Endothelial cell (in vitro differentiated cells): ENCODE measurements at regions not wholly inside any gene's neighbourhood (a gene's known extent, or its start where the extent isn't known, plus 50 kb on each side); places are given as distances from the start of the nearest gene placed in this dataset.

Experiments used
- DNase-seq: peaks from one replicate; pipeline ENCODE4 v3.0.0; 2021; ENCODE audit warnings: low spot score
- H3K27ac Mint-ChIP-seq: one replicate; pipeline ENCODE4 v1.8.0; 2021; ENCODE audit warnings: mixed read lengths, inconsistent platforms; ENCODE audit not compliant: unreplicated experiment
- H3K27me3 Mint-ChIP-seq: one replicate; pipeline ENCODE4 v1.8.0; 2021; ENCODE audit warnings: mild to moderate bottlenecking, moderate library complexity, mixed read lengths, inconsistent platforms; ENCODE audit not compliant: unreplicated experiment
- H3K36me3 Mint-ChIP-seq: one replicate; pipeline ENCODE4 v1.8.0; 2021; ENCODE audit warnings: mild to moderate bottlenecking, low read depth, mixed read lengths, inconsistent platforms; ENCODE audit not compliant: unreplicated experiment
- H3K4me1 Mint-ChIP-seq: one replicate; pipeline ENCODE4 v1.8.0; 2021; ENCODE audit warnings: mild to moderate bottlenecking, mixed read lengths, inconsistent platforms; ENCODE audit not compliant: unreplicated experiment
- H3K4me3 Mint-ChIP-seq: one replicate; pipeline ENCODE4 v1.8.0; 2021; ENCODE audit warnings: mild to moderate bottlenecking, mixed read lengths, inconsistent platforms; ENCODE audit not compliant: unreplicated experiment
- H3K9me3 Mint-ChIP-seq: one replicate; pipeline ENCODE4 v1.8.0; 2021; ENCODE audit warnings: mixed read lengths, inconsistent platforms; ENCODE audit not compliant: unreplicated experiment
- TF ChIP-seq, protein P1 (sequence below): fragments of 200-600 bp; sonication (generic); IDR thresholded peaks from one replicate; pipeline ENCODE4 v1.5.0; 2021; ENCODE audit warnings: antibody characterized with exemption; ENCODE audit not compliant: unreplicated experiment

DNA sequence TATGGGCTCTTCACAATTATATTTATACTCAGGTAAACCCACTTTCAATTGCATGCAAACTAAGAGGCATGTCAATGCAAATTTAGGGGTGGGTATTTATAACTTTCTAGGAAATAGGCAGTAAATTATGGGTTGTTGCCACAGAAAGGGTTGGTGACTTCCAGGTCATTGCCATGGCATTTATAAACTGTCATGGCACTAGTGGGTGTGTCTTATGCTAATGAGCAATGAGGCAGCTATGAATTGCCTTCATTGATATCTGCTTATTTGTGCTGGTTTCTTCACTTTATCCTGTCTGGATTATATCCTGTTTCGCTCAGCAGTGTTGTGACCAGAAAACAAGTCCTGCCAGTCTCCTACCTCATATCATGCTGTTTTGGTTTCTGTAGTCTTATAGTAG lies 597.3 kb upstream of the DAB2 start:
- TF ChIP-seq, protein P1, sequence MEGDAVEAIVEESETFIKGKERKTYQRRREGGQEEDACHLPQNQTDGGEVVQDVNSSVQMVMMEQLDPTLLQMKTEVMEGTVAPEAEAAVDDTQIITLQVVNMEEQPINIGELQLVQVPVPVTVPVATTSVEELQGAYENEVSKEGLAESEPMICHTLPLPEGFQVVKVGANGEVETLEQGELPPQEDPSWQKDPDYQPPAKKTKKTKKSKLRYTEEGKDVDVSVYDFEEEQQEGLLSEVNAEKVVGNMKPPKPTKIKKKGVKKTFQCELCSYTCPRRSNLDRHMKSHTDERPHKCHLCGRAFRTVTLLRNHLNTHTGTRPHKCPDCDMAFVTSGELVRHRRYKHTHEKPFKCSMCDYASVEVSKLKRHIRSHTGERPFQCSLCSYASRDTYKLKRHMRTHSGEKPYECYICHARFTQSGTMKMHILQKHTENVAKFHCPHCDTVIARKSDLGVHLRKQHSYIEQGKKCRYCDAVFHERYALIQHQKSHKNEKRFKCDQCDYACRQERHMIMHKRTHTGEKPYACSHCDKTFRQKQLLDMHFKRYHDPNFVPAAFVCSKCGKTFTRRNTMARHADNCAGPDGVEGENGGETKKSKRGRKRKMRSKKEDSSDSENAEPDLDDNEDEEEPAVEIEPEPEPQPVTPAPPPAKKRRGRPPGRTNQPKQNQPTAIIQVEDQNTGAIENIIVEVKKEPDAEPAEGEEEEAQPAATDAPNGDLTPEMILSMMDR: no peak
- Mint-ChIP-seq H3K9me3 (no peaks in the 10 kb centered on the region), H3K4me1 (no peaks in the 10 kb centered on the region), H3K27me3 (no peaks in the 10 kb centered on the region), H3K27ac (no peak overlapping the region), H3K4me3 (no peak overlapping the region), H3K36me3 (no peaks in the 10 kb centered on the region)
- DNase-seq: no peak

DNA sequence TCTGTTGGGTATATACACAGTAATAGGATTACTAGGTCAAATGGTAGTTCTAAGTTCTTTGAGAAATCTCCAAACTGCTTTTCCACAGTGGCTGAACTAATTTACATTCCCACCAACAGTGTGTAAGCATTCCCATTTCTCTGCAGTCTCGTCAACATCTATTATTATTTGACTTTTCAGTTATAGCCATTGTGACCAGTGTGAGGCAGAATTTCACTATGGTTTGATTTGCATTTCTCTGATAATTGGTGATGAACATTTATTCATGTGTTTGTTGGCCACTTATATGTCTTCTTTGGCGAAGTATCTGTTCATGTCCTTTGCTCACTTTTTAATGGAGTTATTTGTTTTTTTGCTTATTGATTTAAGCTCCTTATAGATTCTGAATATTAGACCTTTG lies 596.2 kb upstream of the DAB2 start:
- no peaks in the 10 kb centered on the region for H3K4me1 Mint-ChIP-seq
- DNase-seq: no peak
- no peaks in the 10 kb centered on the region for H3K27me3 Mint-ChIP-seq
- no peak overlapping the region for H3K4me3 Mint-ChIP-seq
- H3K36me3 Mint-ChIP-seq: no peaks in the 10 kb centered on the region
- TF ChIP-seq, protein P1: no peak
- H3K9me3 Mint-ChIP-seq: no peaks in the 10 kb centered on the region
- no peak overlapping the region for H3K27ac Mint-ChIP-seq

DNA sequence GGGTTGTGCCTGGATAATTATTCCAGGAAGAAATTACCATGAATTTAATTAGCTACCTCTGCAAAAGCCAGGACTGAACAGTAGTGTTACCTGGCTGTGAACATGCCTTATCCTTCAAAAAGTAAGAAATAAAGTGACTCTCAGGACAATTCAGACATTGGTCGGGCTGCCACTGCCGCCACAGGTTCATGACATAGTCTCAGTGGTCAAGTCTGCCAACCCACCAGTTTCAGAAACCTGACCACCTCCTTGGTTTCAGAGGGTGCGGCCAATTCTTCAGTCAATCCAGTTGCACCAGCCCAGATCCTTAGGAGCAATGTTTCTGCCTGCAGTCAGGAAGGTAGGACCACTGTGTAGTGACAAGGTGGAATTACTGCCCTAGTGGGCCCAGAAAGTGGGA lies 593.1 kb upstream of the DAB2 start:
- Mint-ChIP-seq H3K9me3 (no peaks in the 10 kb centered on the region), H3K27ac (no peak overlapping the region), H3K27me3 (no peaks in the 10 kb centered on the region), H3K4me3 (no peak overlapping the region), H3K36me3 (no peaks in the 10 kb centered on the region), H3K4me1 (no peaks in the 10 kb centered on the region)
- DNase-seq: no peak
- TF ChIP-seq, protein P1: no peak

DNA sequence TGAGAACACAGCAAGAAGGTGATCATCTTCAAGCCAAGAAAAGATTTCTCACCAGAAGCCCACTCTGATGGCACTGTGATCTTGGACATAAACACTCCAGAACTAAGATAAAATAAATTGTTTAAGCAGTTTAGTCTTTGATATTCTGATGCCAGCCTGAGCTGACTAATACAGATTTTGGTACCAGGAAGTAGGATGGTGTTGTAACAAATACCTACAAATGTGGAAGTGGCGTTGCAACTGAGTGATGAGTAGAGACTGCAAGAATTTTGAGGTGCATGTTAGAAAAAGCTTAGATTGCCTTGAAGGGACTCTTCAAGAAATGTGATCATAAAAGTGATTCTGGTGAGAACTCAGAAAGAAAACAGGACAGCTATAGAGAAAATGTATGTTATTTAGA lies 592.4 kb upstream of the DAB2 start:
- Mint-ChIP-seq H3K27ac (no peak overlapping the region), H3K36me3 (no peaks in the 10 kb centered on the region), H3K27me3 (no peaks in the 10 kb centered on the region), H3K4me3 (no peak overlapping the region), H3K9me3 (no peaks in the 10 kb centered on the region), H3K4me1 (no peaks in the 10 kb centered on the region)
- DNase-seq: no peak
- TF ChIP-seq, protein P1: no peak

DNA sequence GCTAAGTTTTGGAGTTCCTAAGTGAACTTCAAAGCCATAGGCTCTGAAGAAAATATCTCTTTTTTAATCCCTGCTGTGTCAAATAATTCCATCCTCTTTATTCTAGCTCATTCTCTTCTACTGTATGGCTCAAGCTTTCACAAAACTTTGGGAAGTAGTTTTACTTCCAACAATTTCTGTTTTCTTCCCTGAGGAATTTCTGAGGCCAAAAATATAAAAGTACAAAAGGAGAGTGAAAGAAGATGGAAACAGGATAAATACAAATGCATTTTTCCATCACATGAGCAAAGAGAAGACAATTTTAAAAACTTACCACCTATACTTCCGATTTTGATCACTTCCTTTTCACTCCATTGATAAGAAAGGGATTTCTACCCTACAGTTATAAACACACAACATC lies 585.7 kb upstream of the DAB2 start:
- H3K27me3 Mint-ChIP-seq: no peaks in the 10 kb centered on the region
- H3K4me1 Mint-ChIP-seq: no peaks in the 10 kb centered on the region
- H3K27ac Mint-ChIP-seq: no peak overlapping the region
- no peak overlapping the region for H3K4me3 Mint-ChIP-seq
- TF ChIP-seq, protein P1: no peak
- H3K36me3 Mint-ChIP-seq: no peaks in the 10 kb centered on the region
- no peaks in the 10 kb centered on the region for H3K9me3 Mint-ChIP-seq
- DNase-seq: no peak
